Activated CD8-positive, alpha-beta memory T cell treated with anti-CD3 and anti-CD28 coated beads, Interleukin-2, amount 10 ng/mL, durations not matched to agents 7 days and 5 days (primary cell): ENCODE measurements at regions not wholly inside any gene's neighbourhood (a gene's known extent, or its start where the extent isn't known, plus 50 kb on each side); places are given as distances from the start of the nearest gene placed in this dataset.

Experiments
- ATAC-seq: fragments of 150-1000 bp; cut with Tn5 transposase; one replicate; pipeline ENCODE4 v1.10.0; 2021; ENCODE audit warnings: moderate library complexity
- CTCF ChIA-PET: fragments of 350-600 bp; sonication (Branson Sonifier 250); formaldehyde crosslinking; loops from one replicate; lab custom pipeline; 2021; ENCODE audit warnings: antibody characterized with exemption; lab: Charles Lee
- DNase-seq: peaks from one replicate; pipeline ENCODE4 v3.0.0-alpha.2; 2020
- H3K27ac Mint-ChIP-seq: one replicate; pipeline ENCODE4 v1.8.0; 2021; ENCODE audit warnings: mild to moderate bottlenecking, mixed read lengths
- H3K27me3 Mint-ChIP-seq: one replicate; pipeline ENCODE4 v1.8.0; 2021; ENCODE audit warnings: mixed read lengths
- H3K36me3 Mint-ChIP-seq: one replicate; pipeline ENCODE4 v1.8.0; 2021; ENCODE audit warnings: mild to moderate bottlenecking, mixed read lengths
- H3K4me1 Mint-ChIP-seq: one replicate; pipeline ENCODE4 v1.8.0; 2021; ENCODE audit warnings: mixed read lengths
- H3K4me3 Mint-ChIP-seq: one replicate; pipeline ENCODE4 v1.8.0; 2021; ENCODE audit warnings: mild to moderate bottlenecking, moderate library complexity, mixed read lengths
- H3K9me3 Mint-ChIP-seq: one replicate; pipeline ENCODE4 v1.8.0; 2022; ENCODE audit warnings: low read depth, mixed read lengths

DNA sequence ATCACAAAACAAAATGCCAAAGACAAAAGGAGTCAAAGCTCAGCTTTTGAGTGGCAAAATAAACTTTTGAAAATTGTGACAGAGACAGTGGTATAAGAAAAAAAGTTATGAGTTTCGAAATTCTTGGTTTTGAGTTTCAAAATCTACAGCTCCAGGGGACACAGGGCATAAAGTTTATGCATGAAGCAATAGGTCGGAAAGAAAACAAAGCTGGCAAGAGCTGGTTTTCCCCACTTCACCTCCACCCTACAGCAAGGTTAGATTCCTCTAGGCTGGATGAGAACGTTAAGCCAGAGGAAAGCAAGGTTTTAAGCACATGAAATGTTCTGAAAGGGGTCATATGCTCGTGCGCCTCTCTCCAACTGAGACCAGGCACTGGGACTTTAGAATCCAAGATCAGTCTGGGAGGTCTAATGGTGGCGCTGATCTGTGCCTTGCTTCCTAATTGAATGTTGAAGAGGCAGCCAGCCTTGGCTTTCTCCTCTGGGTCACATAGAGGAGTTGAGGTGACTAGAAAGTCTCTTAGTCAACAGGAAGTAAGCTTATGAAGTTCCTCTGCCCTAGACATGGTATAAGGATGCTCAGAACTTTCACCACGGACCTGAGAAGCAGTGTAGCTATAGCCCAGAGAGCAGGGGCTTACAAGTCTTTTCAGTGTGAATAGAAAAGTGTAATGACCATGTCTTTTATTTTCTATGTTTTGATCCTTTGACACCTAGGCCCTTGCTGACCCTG, 167.7 kb upstream of the DMAC1 start:
- no peak overlapping the region for H3K4me3 Mint-ChIP-seq
- DNase-seq (no peak), ATAC-seq (no peak)
- H3K27ac Mint-ChIP-seq, result no peak overlapping the region
- peaks cover 2% of the 10 kb centered on the region for H3K36me3 Mint-ChIP-seq
- peaks cover 9% of the 10 kb centered on the region for H3K4me1 Mint-ChIP-seq
- CTCF ChIA-PET, result interaction anchor here (0.6 to 0.9 kb wide), 2 partner anchors 9 to 505 kb away, joined by 3 read pairs; no protein-coding TSS in a partner anchor
- H3K9me3 Mint-ChIP-seq, result no peaks in the 10 kb centered on the region
- H3K27me3 Mint-ChIP-seq, result no peaks in the 10 kb centered on the region

DNA sequence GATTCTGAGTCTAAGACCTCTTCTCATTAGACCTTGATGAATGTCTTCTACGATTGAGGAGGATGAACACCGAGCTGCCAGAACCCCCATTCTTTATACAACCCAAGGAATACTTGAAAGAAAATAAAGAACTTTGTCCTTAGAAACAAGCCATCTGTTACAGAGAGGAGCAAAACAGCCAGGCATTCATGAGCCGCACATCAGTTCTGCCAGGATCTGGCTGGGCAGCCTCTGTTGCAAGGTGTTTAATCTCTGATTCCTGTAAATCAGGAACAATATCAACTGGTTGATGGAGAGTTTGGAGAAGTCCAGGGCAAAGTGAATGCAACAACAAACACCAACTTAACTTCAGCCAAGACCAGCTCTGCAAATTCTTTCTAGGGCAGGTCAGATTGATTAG, 165.5 kb upstream of the DMAC1 start:
- H3K4me1 Mint-ChIP-seq, result peaks cover 9% of the 10 kb centered on the region
- H3K36me3 Mint-ChIP-seq, result no peaks in the 10 kb centered on the region
- no peaks in the 10 kb centered on the region for H3K27me3 Mint-ChIP-seq
- no peak for ATAC-seq
- CTCF ChIA-PET, result no interaction called here
- DNase-seq, result no peak
- no peaks in the 10 kb centered on the region for H3K9me3 Mint-ChIP-seq
- H3K27ac Mint-ChIP-seq, result no peak overlapping the region
- H3K4me3 Mint-ChIP-seq, result no peak overlapping the region

DNA sequence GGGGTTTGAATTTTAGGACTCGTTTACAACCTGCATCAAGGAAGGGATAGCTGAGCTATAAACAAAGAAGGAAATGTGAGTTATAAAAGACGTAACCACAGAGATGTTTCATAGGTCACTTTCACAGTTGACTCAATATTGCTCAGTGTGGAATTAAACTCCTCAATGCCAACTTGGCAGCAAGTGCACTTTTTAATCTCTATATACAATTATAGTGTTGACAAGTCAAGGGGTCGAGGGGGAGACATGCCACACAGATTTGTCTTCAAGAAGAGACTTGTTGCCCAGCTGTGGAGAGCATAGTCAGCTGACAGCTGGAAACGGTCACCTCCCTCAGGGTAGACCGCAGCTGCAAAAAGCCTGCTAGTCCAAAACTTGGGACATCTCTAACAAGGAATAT, 163.4 kb upstream of the DMAC1 start:
- Mint-ChIP-seq H3K27me3 (no peaks in the 10 kb centered on the region), H3K4me1 (peaks cover 9% of the 10 kb centered on the region), H3K9me3 (no peaks in the 10 kb centered on the region), H3K36me3 (no peaks in the 10 kb centered on the region), H3K27ac (no peak overlapping the region), H3K4me3 (no peak overlapping the region)
- ATAC-seq (no peak), DNase-seq (no peak)
- CTCF ChIA-PET, result interaction anchor here (0.9 kb wide), 1 partner anchor 9 kb away, joined by 3 read pairs; no protein-coding TSS in a partner anchor

GRCh38 chr9:7961076-7961475, 161.5 kb upstream of the DMAC1 start:
- Mint-ChIP-seq H3K4me3 (no peak overlapping the region), H3K9me3 (no peaks in the 10 kb centered on the region), H3K27me3 (no peaks in the 10 kb centered on the region), H3K36me3 (no peaks in the 10 kb centered on the region), H3K4me1 (no peaks in the 10 kb centered on the region), H3K27ac (no peak overlapping the region)
- CTCF ChIA-PET, result no interaction called here
- DNase-seq (no peak), ATAC-seq (no peak)

- no peaks in the 10 kb centered on the region for H3K27me3 Mint-ChIP-seq
- H3K4me3 Mint-ChIP-seq, result no peak overlapping the region
- H3K36me3 Mint-ChIP-seq, result no peaks in the 10 kb centered on the region
- H3K9me3 Mint-ChIP-seq, result no peaks in the 10 kb centered on the region
- CTCF ChIA-PET, result no interaction called here
- no peaks in the 10 kb centered on the region for H3K4me1 Mint-ChIP-seq
- DNase-seq, result no peak
- no peak for ATAC-seq
- no peak overlapping the region for H3K27ac Mint-ChIP-seq
Observed at GRCh38 chr9:7960320-7961050, 160.9 kb upstream of the DMAC1 start.

DNA sequence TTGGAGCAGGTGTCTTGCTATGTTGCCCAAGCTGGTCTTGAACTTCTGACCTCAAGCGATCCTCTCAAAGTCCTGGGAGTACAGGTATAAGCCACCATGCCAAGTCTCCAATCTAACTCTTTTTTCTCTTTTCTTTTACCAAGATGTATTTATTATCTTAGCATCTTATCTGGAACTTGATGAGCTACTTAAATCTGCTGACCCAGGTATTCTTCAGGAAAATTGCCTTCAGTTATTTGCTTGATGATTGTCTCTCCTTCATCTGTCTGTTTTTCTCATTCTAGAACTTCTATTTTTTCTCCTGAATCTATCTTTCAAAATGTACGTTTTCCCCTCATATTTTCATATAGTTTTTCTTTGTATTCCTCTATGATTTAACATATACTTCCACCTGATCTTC, 158.2 kb upstream of the DMAC1 start:
- H3K4me1 Mint-ChIP-seq, result no peaks in the 10 kb centered on the region
- H3K9me3 Mint-ChIP-seq, result no peaks in the 10 kb centered on the region
- DNase-seq (no peak), ATAC-seq (no peak)
- no peaks in the 10 kb centered on the region for H3K27me3 Mint-ChIP-seq
- CTCF ChIA-PET, result no interaction called here
- no peak overlapping the region for H3K4me3 Mint-ChIP-seq
- no peaks in the 10 kb centered on the region for H3K36me3 Mint-ChIP-seq
- no peak overlapping the region for H3K27ac Mint-ChIP-seq

DNA sequence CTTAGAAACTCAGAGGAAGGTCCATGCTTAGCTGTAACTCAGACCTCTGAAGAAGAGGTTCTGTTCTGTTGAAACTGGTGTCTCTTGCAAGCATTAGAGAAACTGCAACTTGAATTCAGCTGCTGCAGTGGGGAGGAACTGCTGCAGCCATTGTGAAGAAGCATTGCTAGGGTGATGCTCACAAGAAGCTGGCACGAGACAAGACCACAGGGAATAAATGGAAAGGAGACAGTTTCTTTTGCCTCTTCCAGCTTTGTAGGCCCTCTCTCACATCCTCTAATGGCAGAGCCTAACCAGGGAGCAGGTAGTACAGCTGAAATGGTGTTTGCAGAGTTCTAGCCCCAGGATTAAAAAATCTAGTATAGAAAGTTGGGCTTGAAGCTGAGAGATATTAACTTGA, 148.0 kb upstream of the DMAC1 start:
- Mint-ChIP-seq H3K4me3 (no peak overlapping the region), H3K36me3 (no peaks in the 10 kb centered on the region), H3K4me1 (peaks cover 7% of the 10 kb centered on the region), H3K27me3 (no peaks in the 10 kb centered on the region), H3K27ac (no peak overlapping the region), H3K9me3 (peaks cover 2% of the 10 kb centered on the region)
- CTCF ChIA-PET, result interaction anchor here (2.6 kb wide), 1 partner anchor 8 kb away, joined by 8 read pairs; no protein-coding TSS in a partner anchor
- DNase-seq (no peak), ATAC-seq (no peak)

GRCh38 chr9:7946458-7946857, 146.9 kb upstream of the DMAC1 start:
- ATAC-seq (no peak), DNase-seq (no peak)
- Mint-ChIP-seq H3K27ac (no peak overlapping the region), H3K4me3 (no peak overlapping the region), H3K36me3 (no peaks in the 10 kb centered on the region), H3K27me3 (no peaks in the 10 kb centered on the region), H3K4me1 (peaks cover 7% of the 10 kb centered on the region), H3K9me3 (peaks cover 2% of the 10 kb centered on the region)
- CTCF ChIA-PET, result no interaction called here

GRCh38 chr9:7944572-7944971, 145.0 kb upstream of the DMAC1 start:
- Mint-ChIP-seq H3K27me3 (no peaks in the 10 kb centered on the region), H3K27ac (no peak overlapping the region), H3K9me3 (peaks cover 12% of the 10 kb centered on the region), H3K36me3 (peaks cover 3% of the 10 kb centered on the region), H3K4me3 (no peak overlapping the region), H3K4me1 (peaks cover 7% of the 10 kb centered on the region)
- CTCF ChIA-PET, result no interaction called here
- DNase-seq (no peak), ATAC-seq (no peak)

DNA sequence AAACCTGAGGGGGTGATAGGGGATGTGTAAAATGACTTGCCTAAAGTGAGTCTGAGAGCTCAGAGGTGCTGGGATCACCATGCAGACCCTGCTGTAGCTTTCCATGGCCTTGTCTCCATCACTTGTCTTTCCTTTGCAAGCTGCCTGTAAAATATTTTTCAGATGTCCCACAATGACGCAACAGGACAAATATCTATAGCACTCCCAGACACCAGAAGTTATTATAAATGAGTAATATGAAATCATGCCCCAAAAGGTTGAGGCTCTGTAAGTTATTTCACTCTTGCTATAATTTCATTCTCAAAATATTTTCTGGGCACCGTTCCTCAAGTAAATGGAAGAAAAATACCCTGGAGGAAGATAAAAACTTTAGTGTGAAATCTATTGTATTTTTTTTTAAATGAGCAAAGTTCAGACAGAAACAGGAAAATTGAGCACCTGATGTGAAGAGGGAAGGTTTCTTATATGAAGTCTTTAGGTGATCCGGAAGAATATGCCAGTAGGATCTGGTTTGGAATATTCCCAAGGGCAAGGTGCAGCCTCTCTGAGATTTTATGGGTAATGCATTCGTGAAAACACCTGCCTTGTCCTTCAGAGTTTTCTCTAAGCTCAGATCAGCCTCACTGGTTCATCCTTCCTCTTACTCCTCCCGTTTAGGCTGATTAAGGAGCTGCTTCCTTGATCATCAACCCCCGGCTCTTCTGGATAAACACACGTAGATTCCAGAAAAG, 138.3 kb upstream of the DMAC1 start:
- Mint-ChIP-seq H3K4me1 (peaks cover 15% of the 10 kb centered on the region), H3K27me3 (no peaks in the 10 kb centered on the region), H3K36me3 (peaks cover 15% of the 10 kb centered on the region), H3K9me3 (peaks cover 15% of the 10 kb centered on the region), H3K27ac (no peak overlapping the region), H3K4me3 (no peak overlapping the region)
- CTCF ChIA-PET, result interaction anchor here (2.8 kb wide), 1 partner anchor 11 kb away, joined by 8 read pairs; no protein-coding TSS in a partner anchor
- ATAC-seq (no peak), DNase-seq (no peak)

GRCh38 chr9:7936996-7937395, 137.4 kb upstream of the DMAC1 start:
- H3K4me3 Mint-ChIP-seq, result no peak overlapping the region
- H3K4me1 Mint-ChIP-seq, result peaks cover 15% of the 10 kb centered on the region
- H3K27ac Mint-ChIP-seq, result peak overlapping the region; percentile 24
- peaks cover 15% of the 10 kb centered on the region for H3K36me3 Mint-ChIP-seq
- H3K27me3 Mint-ChIP-seq, result no peaks in the 10 kb centered on the region
- peaks cover 13% of the 10 kb centered on the region for H3K9me3 Mint-ChIP-seq
- no peak for ATAC-seq
- no peak for DNase-seq
- CTCF ChIA-PET, result no interaction called here

DNA sequence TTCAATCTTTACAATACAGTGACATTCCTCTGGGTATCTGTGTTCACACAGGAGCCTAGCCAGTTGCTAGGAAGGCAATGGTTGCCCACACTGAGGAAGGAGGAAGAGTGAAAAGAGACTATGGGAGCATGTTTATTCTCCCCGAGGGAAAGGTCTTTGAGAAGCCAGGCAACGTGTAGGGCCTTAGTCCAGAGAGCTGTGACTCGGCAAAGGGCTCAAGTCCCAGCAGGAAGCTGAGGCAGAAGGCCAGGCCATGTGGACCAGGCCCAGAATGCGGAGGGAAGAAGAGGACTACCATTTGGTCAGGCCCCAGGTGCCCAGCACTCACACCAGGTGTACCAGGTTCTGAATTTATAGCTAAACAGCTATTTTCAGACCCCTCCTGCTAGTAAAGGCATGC, 136.6 kb upstream of the DMAC1 start:
- Mint-ChIP-seq H3K27me3 (no peaks in the 10 kb centered on the region), H3K36me3 (peaks cover 15% of the 10 kb centered on the region), H3K4me3 (peak overlapping the region; percentile 39), H3K27ac (peak overlapping the region; percentile 73), H3K9me3 (peaks cover 13% of the 10 kb centered on the region), H3K4me1 (peaks cover 15% of the 10 kb centered on the region)
- DNase-seq, result no peak
- ATAC-seq, result peak; percentile 22
- CTCF ChIA-PET, result no interaction called here

DNA sequence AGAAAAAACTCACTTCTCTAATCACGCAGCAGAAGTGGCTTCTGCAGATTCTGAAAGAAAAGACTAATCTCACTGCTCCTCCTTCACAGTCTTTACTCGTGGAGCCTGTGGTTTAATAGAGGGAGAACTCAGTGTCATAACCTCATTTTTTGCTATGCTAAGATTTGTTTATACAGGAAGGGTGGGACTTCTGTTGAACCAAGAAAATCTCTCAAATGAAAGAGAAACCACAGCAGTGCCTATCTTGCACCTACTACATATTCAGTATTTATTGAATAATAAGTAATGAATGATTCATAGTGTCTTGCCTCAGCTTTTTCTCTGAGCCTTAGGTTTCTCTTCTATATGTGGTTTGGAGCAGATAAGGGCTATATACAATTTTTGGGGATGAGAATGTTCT, 136.1 kb upstream of the DMAC1 start:
- peaks cover 12% of the 10 kb centered on the region for H3K9me3 Mint-ChIP-seq
- peaks cover 15% of the 10 kb centered on the region for H3K4me1 Mint-ChIP-seq
- H3K4me3 Mint-ChIP-seq, result peak overlapping the region; percentile 39
- peaks cover 15% of the 10 kb centered on the region for H3K36me3 Mint-ChIP-seq
- H3K27ac Mint-ChIP-seq, result peak overlapping the region; percentile 73
- ATAC-seq (peak; percentile 79), DNase-seq (no peak)
- no peaks in the 10 kb centered on the region for H3K27me3 Mint-ChIP-seq
- CTCF ChIA-PET, result no interaction called here
